Dendritic cell treated with granulocyte-macrophage colony-stimulating factor and Interleukin-4, amounts not matched to agents 40 ng/mL and 50 ng/mL, for 4 days (primary cell): ENCODE measurements at regions not wholly inside any gene's neighbourhood (a gene's known extent, or its start where the extent isn't known, plus 50 kb on each side); places are given as distances from the start of the nearest gene placed in this dataset.

ENCODE experiments used
- H3K27ac Mint-ChIP-seq: one replicate; pipeline ENCODE4 v1.8.0; 2022; ENCODE audit warnings: mild to moderate bottlenecking, mixed read lengths
- H3K27me3 Mint-ChIP-seq: one replicate; pipeline ENCODE4 v1.8.0; 2022; ENCODE audit warnings: mild to moderate bottlenecking, mixed read lengths
- H3K36me3 Mint-ChIP-seq: one replicate; pipeline ENCODE4 v1.8.0; 2022; ENCODE audit warnings: low read depth, mixed read lengths
- H3K4me1 Mint-ChIP-seq: one replicate; pipeline ENCODE4 v1.8.0; 2022; ENCODE audit warnings: low read depth, mixed read lengths
- H3K4me3 Mint-ChIP-seq: one replicate; pipeline ENCODE4 v1.8.0; 2022; ENCODE audit warnings: mild to moderate bottlenecking, moderate library complexity, mixed read lengths
- H3K9me3 Mint-ChIP-seq: one replicate; pipeline ENCODE4 v1.8.0; 2022; ENCODE audit warnings: mixed read lengths
- intact Hi-C: fragments of 100-400 bp; cut with micrococcal nuclease; formaldehyde crosslinking; loops from one replicate; pipeline ENCODE4 v1.15.0; 2022

DNA sequence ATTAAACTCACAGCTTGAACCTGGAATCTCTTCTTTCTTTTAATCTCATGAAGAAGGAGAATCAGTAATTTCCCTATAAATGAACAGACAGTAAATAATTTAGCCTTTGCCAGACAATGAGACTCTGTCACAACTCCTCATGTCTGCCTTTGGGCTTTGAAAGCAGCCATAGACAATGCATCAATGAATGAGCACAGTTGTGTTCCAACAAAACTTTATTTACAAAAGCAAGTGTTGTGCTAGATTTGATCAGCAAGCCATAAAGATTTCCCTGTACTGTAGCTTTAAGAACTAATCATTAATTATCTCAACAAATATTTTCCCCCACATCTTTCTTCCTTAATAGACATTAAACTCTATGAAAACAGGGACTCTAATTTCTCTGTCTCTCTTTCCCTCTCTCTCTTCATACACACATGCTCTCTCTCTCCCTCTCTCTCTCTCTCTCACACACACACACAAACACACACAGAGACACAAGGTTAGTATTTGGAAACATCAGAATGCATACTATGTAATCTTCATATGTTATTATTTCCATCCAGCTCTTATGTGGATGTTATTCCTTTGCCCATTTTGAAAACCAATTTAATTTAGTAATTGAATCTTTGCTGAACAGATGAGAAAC, 1209.8 kb upstream of the CDH6 start:
- no peaks in the 10 kb centered on the region for H3K27me3 Mint-ChIP-seq
- peaks cover 32% of the 10 kb centered on the region for H3K9me3 Mint-ChIP-seq
- H3K27ac Mint-ChIP-seq, result no peak overlapping the region
- H3K36me3 Mint-ChIP-seq, result no peaks in the 10 kb centered on the region
- H3K4me3 Mint-ChIP-seq, result no peak overlapping the region
- H3K4me1 Mint-ChIP-seq, result no peaks in the 10 kb centered on the region
- intact Hi-C loops, result no loop called here

DNA sequence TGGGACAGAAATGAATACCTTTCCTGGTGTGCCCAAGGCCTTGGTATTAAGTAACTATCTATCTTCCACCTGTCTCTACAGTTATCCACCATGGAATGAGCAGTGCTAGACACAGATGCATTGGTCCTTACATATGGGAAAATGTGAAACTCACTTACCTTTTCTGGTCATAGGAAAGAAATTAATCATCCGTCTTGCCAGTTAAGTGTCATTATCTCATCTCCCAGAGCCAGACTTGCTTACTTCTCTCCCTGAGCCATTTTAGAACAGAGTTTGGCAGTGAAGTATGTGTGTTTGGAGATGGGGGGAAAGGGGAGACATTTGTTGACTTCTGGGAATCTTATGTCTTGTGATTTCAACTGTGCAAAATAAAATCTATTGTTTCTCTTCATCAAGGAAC, 1211.0 kb upstream of the CDH6 start:
- intact Hi-C loops, result no loop called here
- Mint-ChIP-seq H3K36me3 (no peaks in the 10 kb centered on the region), H3K9me3 (peaks cover 23% of the 10 kb centered on the region), H3K4me1 (no peaks in the 10 kb centered on the region), H3K27me3 (no peaks in the 10 kb centered on the region), H3K4me3 (no peak overlapping the region), H3K27ac (no peak overlapping the region)

DNA sequence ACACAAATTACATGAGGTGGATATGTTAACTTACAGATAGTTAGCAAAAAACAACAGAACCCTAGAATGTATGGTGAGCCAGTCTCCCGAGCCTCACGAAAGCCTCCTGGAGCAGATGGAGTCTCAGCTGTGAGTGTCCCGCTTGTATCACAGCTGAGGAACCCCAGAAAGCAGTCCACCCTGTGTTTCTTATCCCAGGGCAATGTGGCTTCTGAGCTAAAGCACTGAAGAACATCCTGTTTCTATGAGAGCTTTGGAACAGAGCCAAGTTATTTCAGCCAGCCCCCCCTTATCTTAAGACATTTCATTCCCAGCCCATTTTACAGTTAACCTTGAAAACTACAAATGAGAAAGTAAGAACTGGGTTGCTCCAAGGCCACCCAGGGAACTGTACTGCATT, 1220.9 kb upstream of the CDH6 start:
- Mint-ChIP-seq H3K36me3 (no peaks in the 10 kb centered on the region), H3K9me3 (peaks cover 13% of the 10 kb centered on the region), H3K4me1 (no peaks in the 10 kb centered on the region), H3K27ac (no peak overlapping the region), H3K4me3 (no peak overlapping the region), H3K27me3 (no peaks in the 10 kb centered on the region)
- intact Hi-C loops, result no loop called here

DNA sequence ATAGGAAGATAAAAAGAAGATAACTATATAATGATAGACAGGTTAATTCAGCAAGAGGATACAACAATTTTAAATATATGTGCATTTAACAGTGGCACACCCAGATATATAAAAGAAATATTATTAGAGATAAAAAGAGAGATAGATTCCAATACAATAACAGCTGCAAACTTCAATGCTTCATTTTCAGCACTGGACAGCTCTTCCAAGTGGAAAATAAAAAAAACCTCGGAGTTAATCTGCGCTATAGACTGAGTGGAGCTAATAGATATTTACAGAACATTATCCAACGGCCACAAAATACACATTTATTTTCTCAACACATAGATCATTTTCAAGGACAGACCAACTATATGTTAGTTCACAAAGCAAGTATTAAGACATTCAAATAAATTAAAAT, 1229.5 kb upstream of the CDH6 start:
- no peaks in the 10 kb centered on the region for H3K27me3 Mint-ChIP-seq

DNA sequence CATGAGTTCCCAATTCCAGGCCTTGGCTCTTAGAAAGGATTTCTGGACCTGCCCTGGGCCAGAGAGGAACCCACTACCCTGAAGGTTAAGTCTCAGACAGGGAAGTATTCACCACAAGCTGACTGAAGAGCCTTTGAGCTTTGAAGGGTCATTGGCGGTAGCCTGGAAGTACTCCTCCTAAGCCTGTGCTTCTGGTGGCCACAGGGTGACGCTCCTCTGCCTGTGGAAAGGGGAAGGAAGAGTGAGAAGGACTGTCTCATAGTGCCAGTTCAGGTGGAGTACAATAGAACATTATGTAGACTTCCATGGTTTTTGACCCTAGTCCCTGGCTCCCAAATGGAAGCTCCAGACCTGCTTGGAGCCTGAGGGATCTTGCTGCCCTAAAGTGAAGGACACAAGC, 1233.2 kb upstream of the CDH6 start:
- Mint-ChIP-seq H3K4me3 (no peak overlapping the region), H3K27me3 (no peaks in the 10 kb centered on the region), H3K4me1 (no peaks in the 10 kb centered on the region), H3K27ac (no peak overlapping the region), H3K36me3 (no peaks in the 10 kb centered on the region), H3K9me3 (peaks cover 54% of the 10 kb centered on the region)
- intact Hi-C loops, result no loop called here

More for the DNA sequence above, 1229.5 kb upstream of the CDH6 start:
- H3K27ac Mint-ChIP-seq, result no peak overlapping the region
- intact Hi-C loops, result no loop called here
- H3K9me3 Mint-ChIP-seq, result peaks cover 77% of the 10 kb centered on the region
- H3K36me3 Mint-ChIP-seq, result no peaks in the 10 kb centered on the region
- no peak overlapping the region for H3K4me3 Mint-ChIP-seq
- no peaks in the 10 kb centered on the region for H3K4me1 Mint-ChIP-seq

DNA sequence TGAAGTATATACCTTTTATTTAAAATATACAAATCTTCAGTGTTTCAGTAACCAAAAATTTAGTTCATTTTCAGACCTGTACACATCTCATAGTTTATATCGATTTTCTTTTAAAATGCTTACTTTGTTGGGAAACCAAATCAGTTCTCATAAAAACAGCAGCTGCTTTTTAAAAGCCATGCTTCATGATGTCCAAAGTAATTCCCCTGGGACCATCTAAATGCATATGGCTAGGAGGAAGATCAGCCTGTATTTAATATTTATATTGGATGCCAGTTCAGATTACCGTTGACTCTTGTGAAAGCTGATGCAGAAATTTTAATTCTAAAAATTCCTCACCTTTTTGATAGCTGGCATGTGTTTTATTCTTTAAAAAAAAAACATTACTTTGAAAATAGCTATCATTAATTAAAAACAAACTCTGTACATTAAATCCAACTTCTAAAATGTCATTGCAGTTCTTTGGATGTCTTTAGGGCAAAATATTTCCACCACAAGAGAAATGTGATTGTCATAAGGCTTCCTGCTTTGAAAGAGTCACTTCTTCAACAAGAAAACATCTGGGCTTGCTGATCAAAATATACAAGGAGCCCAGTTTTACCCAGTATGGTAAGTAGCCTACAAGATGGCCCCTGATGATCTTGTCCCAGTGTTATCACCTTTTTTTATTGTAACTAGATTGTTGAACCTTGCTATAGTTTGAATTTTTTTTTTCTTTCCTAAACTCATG, 1242.9 kb upstream of the CDH6 start:
- no peaks in the 10 kb centered on the region for H3K27me3 Mint-ChIP-seq
- no peak overlapping the region for H3K27ac Mint-ChIP-seq
- peaks cover 11% of the 10 kb centered on the region for H3K9me3 Mint-ChIP-seq
- intact Hi-C loops, result no loop called here
- no peaks in the 10 kb centered on the region for H3K36me3 Mint-ChIP-seq
- no peaks in the 10 kb centered on the region for H3K4me1 Mint-ChIP-seq
- H3K4me3 Mint-ChIP-seq, result no peak overlapping the region

DNA sequence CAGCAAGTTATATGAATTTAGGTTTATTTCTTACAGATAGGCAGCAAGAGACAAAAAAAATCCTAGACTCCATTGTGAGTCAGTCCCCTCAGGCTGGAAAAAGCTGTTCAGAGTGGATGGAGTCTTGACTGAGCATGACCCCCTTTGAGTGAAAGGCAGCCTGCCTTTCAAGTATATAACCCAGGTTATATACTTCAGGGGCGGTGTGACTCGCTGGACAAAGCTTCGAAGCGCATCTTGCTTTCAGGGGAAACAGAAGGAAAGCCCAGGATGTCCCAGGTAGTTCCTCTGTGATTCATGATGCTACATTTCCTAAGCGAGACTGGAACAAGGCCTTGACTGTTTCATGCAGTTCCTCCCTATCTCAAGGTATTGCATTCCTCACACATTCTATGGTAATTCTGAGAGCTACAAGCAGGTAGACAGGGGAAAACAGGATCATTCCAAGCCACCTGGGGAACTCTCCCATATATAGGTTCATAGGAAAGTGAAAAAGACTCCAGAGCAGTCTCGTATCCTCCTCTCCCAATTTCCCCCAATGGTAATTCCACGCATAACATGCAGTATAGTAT, 1244.1 kb upstream of the CDH6 start:
- Mint-ChIP-seq H3K4me3 (no peak overlapping the region), H3K36me3 (no peaks in the 10 kb centered on the region), H3K9me3 (peaks cover 11% of the 10 kb centered on the region), H3K27ac (no peak overlapping the region), H3K27me3 (no peaks in the 10 kb centered on the region), H3K4me1 (no peaks in the 10 kb centered on the region)
- intact Hi-C loops, result no loop called here

DNA sequence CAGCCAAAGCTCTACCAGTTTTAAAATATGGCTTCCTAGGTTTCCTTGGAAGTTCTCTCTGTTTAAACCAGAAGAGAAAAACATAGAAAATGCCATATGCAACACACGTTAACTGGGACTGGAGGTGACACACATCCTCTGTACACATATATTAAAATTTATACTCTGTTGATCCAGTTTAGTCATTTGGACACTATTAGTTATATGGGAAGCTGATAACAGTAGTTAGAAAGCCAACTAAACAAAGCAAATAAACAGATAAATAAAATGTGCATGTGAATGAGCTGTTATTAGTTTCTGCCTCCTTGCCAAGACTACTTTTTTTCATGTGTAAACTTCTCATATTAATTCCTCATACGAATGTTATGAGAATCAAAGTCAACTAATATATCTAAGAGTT, 1249.2 kb upstream of the CDH6 start:
- H3K36me3 Mint-ChIP-seq, result no peaks in the 10 kb centered on the region
- intact Hi-C loops, result no loop called here
- no peak overlapping the region for H3K27ac Mint-ChIP-seq
- H3K4me1 Mint-ChIP-seq, result no peaks in the 10 kb centered on the region
- H3K4me3 Mint-ChIP-seq, result no peak overlapping the region
- H3K27me3 Mint-ChIP-seq, result no peaks in the 10 kb centered on the region
- H3K9me3 Mint-ChIP-seq, result peaks cover 9% of the 10 kb centered on the region

DNA sequence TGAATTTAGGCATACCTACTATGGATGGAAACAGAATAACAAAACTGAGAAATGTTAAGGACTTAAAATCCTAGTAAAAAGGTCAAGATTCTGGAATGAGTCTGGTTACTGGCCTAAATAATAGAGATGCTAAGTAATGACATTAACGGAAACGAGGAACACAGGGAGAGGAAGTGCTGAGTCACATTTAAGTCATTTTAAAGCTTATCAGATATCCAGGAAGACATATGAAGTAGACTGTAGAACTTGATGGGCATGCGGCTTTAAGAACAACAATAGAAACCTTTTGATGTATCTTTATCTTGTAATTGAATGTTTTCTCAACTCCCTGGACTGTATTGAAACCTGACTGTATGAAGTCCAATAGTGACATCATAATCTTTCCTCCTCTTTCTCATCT, 1251.4 kb upstream of the CDH6 start:
- intact Hi-C loops, result no loop called here
- no peaks in the 10 kb centered on the region for H3K36me3 Mint-ChIP-seq
- no peak overlapping the region for H3K27ac Mint-ChIP-seq
- no peaks in the 10 kb centered on the region for H3K4me1 Mint-ChIP-seq
- peaks cover 9% of the 10 kb centered on the region for H3K9me3 Mint-ChIP-seq
- H3K4me3 Mint-ChIP-seq, result no peak overlapping the region
- H3K27me3 Mint-ChIP-seq, result no peaks in the 10 kb centered on the region

DNA sequence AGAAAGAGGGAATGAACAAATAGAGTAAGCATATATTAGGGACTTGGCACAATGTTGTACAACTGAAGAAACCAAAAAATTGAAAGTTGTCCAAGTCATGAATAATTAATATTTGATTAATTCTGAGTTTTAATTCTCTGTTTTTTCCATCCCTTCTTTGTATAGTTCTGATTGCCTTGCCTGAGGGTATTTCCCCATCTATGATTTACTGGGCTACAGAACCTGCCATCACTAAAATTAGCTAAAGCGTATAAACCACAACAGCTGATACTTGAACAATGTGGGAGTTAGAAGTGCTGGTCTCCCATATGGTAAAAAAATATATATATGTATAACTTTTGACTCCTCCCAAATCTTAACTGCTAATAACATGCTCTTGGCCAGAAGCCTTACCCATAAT, 1253.5 kb upstream of the CDH6 start:
- Mint-ChIP-seq H3K4me3 (no peak overlapping the region), H3K36me3 (no peaks in the 10 kb centered on the region), H3K27ac (no peak overlapping the region), H3K9me3 (peaks cover 9% of the 10 kb centered on the region), H3K4me1 (no peaks in the 10 kb centered on the region), H3K27me3 (no peaks in the 10 kb centered on the region)
- intact Hi-C loops, result no loop called here

DNA sequence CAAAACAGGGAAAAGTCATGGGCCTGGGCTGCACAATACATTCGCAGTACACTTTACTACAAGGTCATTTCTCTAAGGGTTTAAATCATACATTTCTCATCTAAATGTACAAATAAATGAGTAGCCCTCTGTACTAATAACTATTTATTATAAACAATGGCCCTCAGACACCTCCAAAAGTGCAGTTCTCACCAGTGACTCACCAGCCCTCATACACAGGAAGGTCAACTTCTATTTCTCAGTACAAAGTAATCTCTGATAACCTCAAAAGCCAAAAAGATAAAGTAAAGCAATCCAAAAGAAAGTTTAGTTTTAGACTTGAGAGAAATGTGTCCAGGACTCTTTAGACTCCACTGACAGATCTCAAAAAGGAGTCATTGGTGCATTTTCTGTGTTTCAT, 1258.1 kb upstream of the CDH6 start:
- no peaks in the 10 kb centered on the region for H3K4me1 Mint-ChIP-seq
- no peak overlapping the region for H3K27ac Mint-ChIP-seq
- H3K9me3 Mint-ChIP-seq, result no peaks in the 10 kb centered on the region
- no peaks in the 10 kb centered on the region for H3K27me3 Mint-ChIP-seq
- H3K36me3 Mint-ChIP-seq, result no peaks in the 10 kb centered on the region
- no peak overlapping the region for H3K4me3 Mint-ChIP-seq
- intact Hi-C loops, result no loop called here

DNA sequence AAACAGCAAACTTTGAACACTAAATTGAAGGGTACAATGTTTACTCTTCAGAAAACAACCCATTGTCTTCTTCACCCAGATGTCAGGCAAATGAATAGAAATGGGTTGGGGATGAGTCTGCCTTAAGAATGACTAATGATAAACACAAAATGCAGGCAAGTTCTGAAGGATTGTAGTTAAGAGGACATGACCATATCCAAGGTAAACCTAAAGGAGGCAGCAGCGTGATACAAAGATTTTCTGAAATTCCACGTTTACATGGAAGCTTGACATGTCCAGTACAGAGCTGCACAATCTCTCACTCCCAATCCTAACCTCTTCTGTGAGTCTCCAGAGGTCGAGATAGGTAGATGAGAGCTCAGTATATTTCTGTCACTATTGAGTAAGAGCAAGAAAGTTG, 1263.2 kb upstream of the CDH6 start:
- Mint-ChIP-seq H3K27me3 (no peaks in the 10 kb centered on the region), H3K4me1 (no peaks in the 10 kb centered on the region), H3K9me3 (peaks cover 8% of the 10 kb centered on the region), H3K27ac (no peak overlapping the region), H3K36me3 (no peaks in the 10 kb centered on the region), H3K4me3 (no peak overlapping the region)
- intact Hi-C loops, result no loop called here

DNA sequence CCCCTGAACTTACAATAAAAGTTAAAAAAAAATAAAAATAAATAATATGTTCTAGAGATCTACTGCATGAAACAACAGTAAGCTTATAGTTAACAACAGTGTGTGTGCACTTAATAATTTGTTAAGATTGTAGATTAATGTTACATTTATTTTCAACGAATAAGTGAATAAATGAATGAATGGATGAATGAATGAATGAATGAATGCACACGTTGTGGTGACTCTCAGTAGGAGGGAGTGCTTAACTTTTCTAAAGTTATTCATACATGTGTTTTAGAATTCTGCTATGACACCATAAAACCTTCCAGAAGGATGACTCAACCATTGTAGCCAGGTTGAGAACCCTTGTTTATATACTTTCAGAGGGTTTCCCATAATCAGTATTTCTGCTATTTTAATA, 1269.4 kb upstream of the CDH6 start:
- Mint-ChIP-seq H3K4me1 (no peaks in the 10 kb centered on the region), H3K27ac (no peak overlapping the region), H3K36me3 (no peaks in the 10 kb centered on the region), H3K4me3 (no peak overlapping the region), H3K27me3 (no peaks in the 10 kb centered on the region), H3K9me3 (peaks cover 25% of the 10 kb centered on the region)
- intact Hi-C loops, result no loop called here

DNA sequence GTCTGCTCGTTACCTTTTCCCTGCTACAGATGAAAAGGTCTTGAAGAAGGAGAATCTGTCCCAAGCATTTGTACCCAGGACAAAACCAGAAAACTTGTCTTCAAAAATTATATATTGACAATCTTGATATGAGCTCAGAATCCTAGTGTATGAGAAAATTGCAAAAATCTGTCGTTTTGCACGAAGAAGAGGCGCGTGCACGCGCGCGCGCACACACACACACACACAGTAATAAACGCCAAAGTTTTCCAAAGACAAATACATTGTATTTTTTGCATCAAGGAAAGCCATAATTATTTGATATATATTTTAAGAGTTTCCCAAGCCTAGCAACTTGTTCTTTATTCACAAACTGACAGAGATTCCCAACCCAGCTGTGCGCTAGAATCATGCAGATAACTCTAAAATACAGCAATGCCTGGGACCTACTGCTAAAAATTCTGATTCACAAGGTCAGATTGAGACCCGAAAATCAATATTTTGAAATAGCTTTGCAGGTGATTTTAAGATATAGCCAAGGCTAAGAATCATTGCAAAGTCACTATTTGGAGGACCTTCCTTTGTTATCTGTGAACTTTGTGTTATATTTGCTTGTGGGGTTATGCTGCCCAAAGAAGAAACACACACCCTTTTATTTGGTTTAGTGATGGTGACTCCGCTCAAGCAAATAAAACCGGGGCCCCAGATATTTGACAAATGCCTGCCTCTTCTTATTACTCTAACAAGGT, 1287.7 kb upstream of the CDH6 start:
- no peaks in the 10 kb centered on the region for H3K36me3 Mint-ChIP-seq
- no peak overlapping the region for H3K4me3 Mint-ChIP-seq
- intact Hi-C loops, result no loop called here
- peaks cover 33% of the 10 kb centered on the region for H3K9me3 Mint-ChIP-seq
- H3K27ac Mint-ChIP-seq, result no peak overlapping the region
- no peaks in the 10 kb centered on the region for H3K27me3 Mint-ChIP-seq
- no peaks in the 10 kb centered on the region for H3K4me1 Mint-ChIP-seq
